Natural killer cell (primary cell): ENCODE measurements at regions not wholly inside any gene's neighbourhood (a gene's known extent, or its start where the extent isn't known, plus 50 kb on each side); places are given as distances from the start of the nearest gene placed in this dataset.

Source experiments
- ATAC-seq, 3 donors: fragments of 150-1000 bp in 2 of 3; fragments of 200-7000 bp in 1 of 3; cut with Tn5 transposase; 1 replicate in 1 of 3; 2 replicates in 2 of 3; pipeline ENCODE4 v1.10.0; 2021; ENCODE audit warnings: mild to moderate bottlenecking in 2 of 3, moderate library complexity in 2 of 3
- DNase-seq, 2 donors: peaks; one replicate each; pipeline versions ENCODE4 v3.0.0 to v3.0.0-alpha.2; 2013 to 2021; ENCODE audit warnings: mixed read lengths in 1 of 2
- H3K27ac ChIP-seq: one replicate; pipeline ENCODE4 v1.5.1; 2013; ENCODE audit warnings: mild to moderate bottlenecking, low read length
- H3K27me3 ChIP-seq: one replicate; pipeline ENCODE4 v1.6.1; 2013; ENCODE audit warnings: low read length; ENCODE audit not compliant: control insufficient read depth, insufficient read depth
- H3K36me3 ChIP-seq: one replicate; pipeline ENCODE4 v1.6.1; 2013; ENCODE audit warnings: low read length; ENCODE audit not compliant: control insufficient read depth, insufficient read depth
- H3K4me1 ChIP-seq: one replicate; pipeline ENCODE4 v1.6.1; 2013; ENCODE audit warnings: low read length; ENCODE audit not compliant: control insufficient read depth, insufficient read depth
- H3K4me3 ChIP-seq: one replicate; pipeline ENCODE4 v1.5.1; 2013; ENCODE audit warnings: low read length
- H3K9me3 ChIP-seq: one replicate; pipeline ENCODE4 v1.6.1; 2013; ENCODE audit warnings: low read length; ENCODE audit not compliant: control insufficient read depth, insufficient read depth
- H3K27ac Mint-ChIP-seq, 2 donors: one replicate each; pipeline ENCODE4 v1.8.0; 2022; ENCODE audit warnings: mild to moderate bottlenecking in 2 of 2, mixed read lengths in 2 of 2, moderate library complexity in 1 of 2
- H3K27me3 Mint-ChIP-seq, 2 donors: one replicate each; pipeline ENCODE4 v1.8.0; 2022; ENCODE audit warnings: low read depth in 2 of 2, mixed read lengths in 2 of 2
- H3K36me3 Mint-ChIP-seq: one replicate; pipeline ENCODE4 v1.8.0; 2022; ENCODE audit warnings: mixed read lengths
- H3K4me1 Mint-ChIP-seq, 2 donors: one replicate each; pipeline ENCODE4 v1.8.0; 2022; ENCODE audit warnings: mixed read lengths in 2 of 2
- H3K4me3 Mint-ChIP-seq: one replicate; pipeline ENCODE4 v1.8.0; 2022; ENCODE audit warnings: mild to moderate bottlenecking, moderate library complexity, mixed read lengths
- H3K9me3 Mint-ChIP-seq, 2 donors: one replicate each; pipeline ENCODE4 v1.8.0; 2022; ENCODE audit warnings: mixed read lengths in 2 of 2
- WGBS: methylation state at CpG from one replicate; pipeline ENCODE4 v1.1.7; 2013; ENCODE audit warnings: missing lambda C conversion rate; ENCODE audit not compliant: insufficient coverage; 5-methylcytosine and 5-hydroxymethylcytosine counted together
- intact Hi-C: fragments of 100-400 bp; cut with micrococcal nuclease; formaldehyde crosslinking; loops from one replicate; pipeline ENCODE4 v1.14.2; 2022
- TF ChIP-seq, protein P1 (sequence below): fragments of 200-600 bp; IDR thresholded peaks from one replicate; pipeline ENCODE4 v1.8.0; 2022; ENCODE audit warnings: antibody characterized with exemption

GRCh38 chr5:14077501-14077900 lies 65.6 kb upstream of the TRIO start:
- Mint-ChIP-seq H3K27ac (no peak overlapping the region), H3K36me3 (no peaks in the 10 kb centered on the region), H3K4me1 (no peaks in the 10 kb centered on the region), H3K4me3 (no peak overlapping the region), H3K9me3 (no peaks in the 10 kb centered on the region), H3K27me3 (peaks cover 12 to 17% of the 10 kb centered on the region in 2 donors)
- intact Hi-C loops = no loop called here
- no peaks in the 10 kb centered on the region for H3K9me3 ChIP-seq
- WGBS = 94% methylated on average over 8 of the region's 8 CpGs
- no peak overlapping the region for H3K27ac ChIP-seq
- H3K27me3 ChIP-seq = no peaks in the 10 kb centered on the region
- TF ChIP-seq, protein P1, sequence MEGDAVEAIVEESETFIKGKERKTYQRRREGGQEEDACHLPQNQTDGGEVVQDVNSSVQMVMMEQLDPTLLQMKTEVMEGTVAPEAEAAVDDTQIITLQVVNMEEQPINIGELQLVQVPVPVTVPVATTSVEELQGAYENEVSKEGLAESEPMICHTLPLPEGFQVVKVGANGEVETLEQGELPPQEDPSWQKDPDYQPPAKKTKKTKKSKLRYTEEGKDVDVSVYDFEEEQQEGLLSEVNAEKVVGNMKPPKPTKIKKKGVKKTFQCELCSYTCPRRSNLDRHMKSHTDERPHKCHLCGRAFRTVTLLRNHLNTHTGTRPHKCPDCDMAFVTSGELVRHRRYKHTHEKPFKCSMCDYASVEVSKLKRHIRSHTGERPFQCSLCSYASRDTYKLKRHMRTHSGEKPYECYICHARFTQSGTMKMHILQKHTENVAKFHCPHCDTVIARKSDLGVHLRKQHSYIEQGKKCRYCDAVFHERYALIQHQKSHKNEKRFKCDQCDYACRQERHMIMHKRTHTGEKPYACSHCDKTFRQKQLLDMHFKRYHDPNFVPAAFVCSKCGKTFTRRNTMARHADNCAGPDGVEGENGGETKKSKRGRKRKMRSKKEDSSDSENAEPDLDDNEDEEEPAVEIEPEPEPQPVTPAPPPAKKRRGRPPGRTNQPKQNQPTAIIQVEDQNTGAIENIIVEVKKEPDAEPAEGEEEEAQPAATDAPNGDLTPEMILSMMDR = no peak
- H3K4me1 ChIP-seq = no peaks in the 10 kb centered on the region
- no peak overlapping the region for H3K4me3 ChIP-seq
- no peaks in the 10 kb centered on the region for H3K36me3 ChIP-seq
- DNase-seq (no peak), ATAC-seq (no peak)

- 78% methylated on average over 7 of the region's 7 CpGs for WGBS
- no peak overlapping the region for H3K4me3 Mint-ChIP-seq
- H3K4me1 ChIP-seq = no peaks in the 10 kb centered on the region
- no peak overlapping the region for H3K27ac ChIP-seq
- TF ChIP-seq, protein P1 = no peak
- H3K27me3 Mint-ChIP-seq = peaks cover 14 to 17% of the 10 kb centered on the region in 2 donors
- no peak for DNase-seq
- no peaks in the 10 kb centered on the region for H3K4me1 Mint-ChIP-seq
- no peaks in the 10 kb centered on the region for H3K9me3 ChIP-seq
- H3K27me3 ChIP-seq = no peaks in the 10 kb centered on the region
- intact Hi-C loops = no loop called here
- no peak for ATAC-seq
- no peaks in the 10 kb centered on the region for H3K36me3 Mint-ChIP-seq
- no peaks in the 10 kb centered on the region for H3K36me3 ChIP-seq
- H3K9me3 Mint-ChIP-seq = no peaks in the 10 kb centered on the region
- H3K4me3 ChIP-seq = no peak overlapping the region
- no peak overlapping the region for H3K27ac Mint-ChIP-seq
Observed at GRCh38 chr5:14076561-14076960, 66.6 kb upstream of the TRIO start.

DNA sequence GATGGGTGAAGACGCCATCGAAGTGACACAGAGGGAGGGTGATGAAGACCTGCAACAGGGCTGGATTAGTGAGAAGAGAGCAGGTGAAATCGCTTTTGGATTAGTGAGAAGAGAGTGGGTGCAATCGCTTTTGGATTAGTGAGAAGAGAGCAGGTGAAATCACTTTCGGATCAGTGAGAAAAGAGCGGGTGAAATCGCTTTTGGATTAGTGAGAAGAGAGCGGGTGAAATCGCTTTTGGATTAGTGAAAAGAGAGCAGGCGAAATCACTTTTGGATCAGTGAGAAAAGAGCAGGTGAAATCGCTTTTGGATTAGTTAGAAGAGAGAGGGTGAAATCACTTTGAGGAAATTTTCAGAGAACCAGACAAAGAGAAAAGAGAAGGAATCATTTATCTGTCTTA lies 67.2 kb upstream of the TRIO start:
- no peak overlapping the region for H3K4me3 ChIP-seq
- Mint-ChIP-seq H3K27ac (no peak overlapping the region), H3K4me1 (no peaks in the 10 kb centered on the region), H3K9me3 (no peaks in the 10 kb centered on the region), H3K4me3 (no peak overlapping the region), H3K36me3 (no peaks in the 10 kb centered on the region), H3K27me3 (peaks cover 17% of the 10 kb centered on the region in 2 donors)
- no peak for DNase-seq
- TF ChIP-seq, protein P1 = no peak
- intact Hi-C loops = no loop called here
- H3K36me3 ChIP-seq = no peaks in the 10 kb centered on the region
- no peaks in the 10 kb centered on the region for H3K4me1 ChIP-seq
- no peak overlapping the region for H3K27ac ChIP-seq
- no peaks in the 10 kb centered on the region for H3K27me3 ChIP-seq
- WGBS = 92% methylated on average over 11 of the region's 11 CpGs
- no peaks in the 10 kb centered on the region for H3K9me3 ChIP-seq
- ATAC-seq = no peak

DNA sequence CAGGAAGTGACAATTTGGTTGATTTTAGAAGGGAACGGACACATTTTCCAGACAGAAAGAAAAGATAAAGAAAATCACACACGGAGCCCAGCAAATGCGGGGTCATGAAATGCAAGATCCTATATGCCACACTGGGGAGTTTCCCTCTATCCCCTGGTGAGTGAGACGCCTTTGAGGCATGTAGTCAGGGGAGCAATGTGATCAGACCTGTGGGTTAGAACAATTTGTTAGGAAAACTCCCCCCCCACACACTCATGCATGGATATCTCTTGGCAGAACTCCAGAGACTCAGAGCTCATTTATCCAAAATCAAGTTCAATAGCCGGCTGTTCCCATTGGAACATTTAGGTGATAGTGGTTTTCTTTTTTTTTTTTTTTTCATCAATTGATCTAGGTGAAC lies 71.7 kb upstream of the TRIO start:
- DNase-seq (no peak), ATAC-seq (no peak)
- Mint-ChIP-seq H3K9me3 (no peaks in the 10 kb centered on the region), H3K27ac (no peak overlapping the region), H3K4me1 (no peaks in the 10 kb centered on the region), H3K4me3 (no peak overlapping the region), H3K36me3 (no peaks in the 10 kb centered on the region), H3K27me3 (peaks cover 12 to 14% of the 10 kb centered on the region in 2 donors)
- Histone ChIP-seq H3K4me3 (no peak overlapping the region), H3K27ac (no peak overlapping the region), H3K36me3 (no peaks in the 10 kb centered on the region), H3K4me1 (no peaks in the 10 kb centered on the region), H3K27me3 (no peaks in the 10 kb centered on the region), H3K9me3 (no peaks in the 10 kb centered on the region)
- TF ChIP-seq, protein P1 = no peak
- intact Hi-C loops = no loop called here
- WGBS = 98% methylated on average over 4 of the region's 5 CpGs
